ENCODE measurements at regions not wholly inside any gene's neighbourhood (a gene's known extent, or its start where the extent isn't known, plus 50 kb on each side); places are given as distances from the start of the nearest gene placed in this dataset.

DNA sequence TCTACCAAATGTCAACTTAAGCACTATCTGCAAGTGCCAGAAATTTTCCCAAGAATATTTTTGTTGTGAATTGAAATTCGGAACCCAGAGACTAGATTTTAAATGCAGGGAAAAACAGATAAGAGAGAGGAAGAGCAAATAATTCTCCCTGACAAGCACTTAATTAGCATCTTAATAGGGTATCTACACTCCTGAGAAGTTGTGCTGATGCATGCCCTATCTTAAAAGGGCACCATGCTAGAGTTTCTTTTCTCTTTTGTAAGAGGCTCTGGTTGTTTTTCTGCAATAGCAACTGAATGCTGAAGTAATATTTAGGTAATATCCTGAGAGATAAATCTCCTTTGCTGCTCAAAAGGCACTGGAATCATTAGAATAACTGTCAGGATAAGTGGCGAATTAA lies 139.9 kb upstream of the UGT8 start:
- H3K4me1 ChIP-seq (ENCODE audit: insufficient read depth, poor library complexity, severe bottlenecking) = no peaks in the 10 kb centered on the region
- ATAC-seq (ENCODE audit: low read depth) (no peak), DNase-seq (ENCODE audit: low spot score) (no peak)
- H3K27ac ChIP-seq (ENCODE audit: poor library complexity, severe bottlenecking) = no peak overlapping the region
- TF ChIP-seq, protein P1, sequence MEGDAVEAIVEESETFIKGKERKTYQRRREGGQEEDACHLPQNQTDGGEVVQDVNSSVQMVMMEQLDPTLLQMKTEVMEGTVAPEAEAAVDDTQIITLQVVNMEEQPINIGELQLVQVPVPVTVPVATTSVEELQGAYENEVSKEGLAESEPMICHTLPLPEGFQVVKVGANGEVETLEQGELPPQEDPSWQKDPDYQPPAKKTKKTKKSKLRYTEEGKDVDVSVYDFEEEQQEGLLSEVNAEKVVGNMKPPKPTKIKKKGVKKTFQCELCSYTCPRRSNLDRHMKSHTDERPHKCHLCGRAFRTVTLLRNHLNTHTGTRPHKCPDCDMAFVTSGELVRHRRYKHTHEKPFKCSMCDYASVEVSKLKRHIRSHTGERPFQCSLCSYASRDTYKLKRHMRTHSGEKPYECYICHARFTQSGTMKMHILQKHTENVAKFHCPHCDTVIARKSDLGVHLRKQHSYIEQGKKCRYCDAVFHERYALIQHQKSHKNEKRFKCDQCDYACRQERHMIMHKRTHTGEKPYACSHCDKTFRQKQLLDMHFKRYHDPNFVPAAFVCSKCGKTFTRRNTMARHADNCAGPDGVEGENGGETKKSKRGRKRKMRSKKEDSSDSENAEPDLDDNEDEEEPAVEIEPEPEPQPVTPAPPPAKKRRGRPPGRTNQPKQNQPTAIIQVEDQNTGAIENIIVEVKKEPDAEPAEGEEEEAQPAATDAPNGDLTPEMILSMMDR (IDR thresholded peaks at IDR 0.05; ENCODE audit: poor library complexity, severe bottlenecking) = no peak
- no peak overlapping the region for H3K4me3 ChIP-seq (ENCODE audit: severe bottlenecking)
- H3K36me3 ChIP-seq (ENCODE audit: low read depth) = no peaks in the 10 kb centered on the region
- H3K9me3 ChIP-seq (ENCODE audit: severe bottlenecking) = no peaks in the 10 kb centered on the region
- H3K27me3 ChIP-seq (ENCODE audit: insufficient read depth, poor library complexity, severe bottlenecking) = no peaks in the 10 kb centered on the region

DNA sequence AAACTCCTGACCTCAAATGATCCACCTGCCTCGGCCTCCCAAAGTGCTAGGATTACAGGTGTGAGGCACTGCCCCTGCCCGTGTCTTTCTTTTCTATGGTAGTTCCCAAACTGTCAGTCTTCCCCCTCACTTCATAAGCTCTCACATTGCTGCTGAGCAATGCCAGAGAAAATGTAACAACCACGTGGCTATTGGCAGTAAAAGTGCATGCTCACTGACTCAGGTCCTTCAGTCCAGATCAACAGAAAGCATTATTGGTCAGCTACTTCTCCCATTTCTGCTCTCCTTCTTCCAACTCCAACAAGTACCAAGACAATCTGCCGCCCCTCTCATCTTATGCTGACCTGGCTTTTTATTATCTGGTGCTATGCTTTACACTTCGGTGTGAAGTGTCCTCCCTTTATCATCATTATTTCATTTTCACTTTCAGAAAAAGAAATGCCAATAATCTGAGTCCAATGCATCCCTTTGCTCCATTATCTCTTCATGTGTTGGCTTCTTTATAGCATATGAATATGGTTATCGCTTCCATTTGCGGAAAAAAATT lies 133.8 kb upstream of the UGT8 start:
- TF ChIP-seq, protein P1 (IDR thresholded peaks at IDR 0.05; ENCODE audit: poor library complexity, severe bottlenecking) = no peak

DNA sequence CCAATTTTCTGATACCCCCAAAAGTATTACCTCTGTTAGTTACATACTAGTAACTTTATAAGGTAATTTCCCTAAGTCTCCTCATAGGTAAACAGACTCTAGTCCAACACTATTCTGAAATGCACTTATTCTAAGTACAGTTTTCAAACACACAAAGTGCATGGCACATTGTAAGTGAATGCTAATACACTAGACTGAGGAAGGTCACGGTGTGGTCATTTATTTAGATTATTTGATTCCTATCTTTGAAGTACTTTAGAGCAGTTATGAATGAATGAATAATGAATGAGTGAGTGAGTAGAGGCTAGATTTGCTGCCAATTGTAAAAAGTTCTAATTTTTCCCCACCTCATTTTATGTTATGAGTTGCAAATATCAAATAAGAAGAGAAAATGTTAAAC lies 132.8 kb upstream of the UGT8 start:
- ATAC-seq (ENCODE audit: low read depth) = no peak
- Histone ChIP-seq H3K27me3 (ENCODE audit: insufficient read depth, poor library complexity, severe bottlenecking) (no peaks in the 10 kb centered on the region), H3K36me3 (ENCODE audit: low read depth) (no peaks in the 10 kb centered on the region), H3K4me1 (ENCODE audit: insufficient read depth, poor library complexity, severe bottlenecking) (no peaks in the 10 kb centered on the region), H3K9me3 (ENCODE audit: severe bottlenecking) (no peaks in the 10 kb centered on the region), H3K4me3 (ENCODE audit: severe bottlenecking) (no peak overlapping the region), H3K27ac (ENCODE audit: poor library complexity, severe bottlenecking) (no peak overlapping the region)
- DNase-seq (ENCODE audit: low spot score) = no peak
- TF ChIP-seq, protein P1 (IDR thresholded peaks at IDR 0.05; ENCODE audit: poor library complexity, severe bottlenecking) = no peak

More for the DNA sequence above, 133.8 kb upstream of the UGT8 start:
- no peak overlapping the region for H3K4me3 ChIP-seq (ENCODE audit: severe bottlenecking)
- ATAC-seq (ENCODE audit: low read depth) (no peak), DNase-seq (ENCODE audit: low spot score) (no peak)
- no peaks in the 10 kb centered on the region for H3K4me1 ChIP-seq (ENCODE audit: insufficient read depth, poor library complexity, severe bottlenecking)
- no peaks in the 10 kb centered on the region for H3K27me3 ChIP-seq (ENCODE audit: insufficient read depth, poor library complexity, severe bottlenecking)
- H3K9me3 ChIP-seq (ENCODE audit: severe bottlenecking) = no peaks in the 10 kb centered on the region
- H3K27ac ChIP-seq (ENCODE audit: poor library complexity, severe bottlenecking) = no peak overlapping the region
- no peaks in the 10 kb centered on the region for H3K36me3 ChIP-seq (ENCODE audit: low read depth)

DNA sequence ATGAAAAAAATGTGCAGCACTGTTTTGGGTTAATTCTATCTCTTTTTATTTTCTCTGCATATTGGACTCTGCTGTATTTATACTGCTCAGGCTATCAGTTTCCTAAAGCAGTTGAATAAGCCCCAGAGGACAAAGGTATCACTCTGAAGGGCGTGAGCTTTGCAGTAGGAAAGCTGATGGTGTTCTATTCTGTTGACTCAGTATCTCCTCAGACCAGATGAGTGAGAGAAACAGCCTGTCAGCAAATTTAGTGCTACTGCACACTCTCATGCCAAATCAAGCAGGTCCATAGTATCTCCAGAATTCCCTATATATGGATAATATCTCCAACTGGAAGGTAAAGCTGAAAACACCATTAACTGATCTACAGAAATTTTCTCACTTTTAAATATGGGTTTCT lies 132.3 kb upstream of the UGT8 start:
- ATAC-seq (ENCODE audit: low read depth) = no peak
- H3K27me3 ChIP-seq (ENCODE audit: insufficient read depth, poor library complexity, severe bottlenecking) = no peaks in the 10 kb centered on the region

More for the DNA sequence above, 132.3 kb upstream of the UGT8 start:
- no peaks in the 10 kb centered on the region for H3K4me1 ChIP-seq (ENCODE audit: insufficient read depth, poor library complexity, severe bottlenecking)
- no peaks in the 10 kb centered on the region for H3K9me3 ChIP-seq (ENCODE audit: severe bottlenecking)
- H3K4me3 ChIP-seq (ENCODE audit: severe bottlenecking) = no peak overlapping the region
- DNase-seq (ENCODE audit: low spot score) = no peak
- H3K36me3 ChIP-seq (ENCODE audit: low read depth) = no peaks in the 10 kb centered on the region
- no peak overlapping the region for H3K27ac ChIP-seq (ENCODE audit: poor library complexity, severe bottlenecking)
- TF ChIP-seq, protein P1 (IDR thresholded peaks at IDR 0.05; ENCODE audit: poor library complexity, severe bottlenecking) = no peak

All from RWPE2 (cell line).